CD4-positive, alpha-beta T cell (primary cell): ENCODE measurements at regions not wholly inside any gene's neighbourhood (a gene's known extent, or its start where the extent isn't known, plus 50 kb on each side); places are given as distances from the start of the nearest gene placed in this dataset.

ENCODE experiments used
- ATAC-seq: fragments of 200-7000 bp; cut with Tn5 transposase; one replicate; pipeline ENCODE4 v1.10.0; 2022; ENCODE audit warnings: mild to moderate bottlenecking; ENCODE audit not compliant: poor library complexity
- CTCF ChIA-PET: fragments of 350-600 bp; sonication (Branson Sonifier 250); formaldehyde crosslinking; loops from one replicate; lab custom pipeline; 2021; ENCODE audit warnings: antibody characterized with exemption, inconsistent platforms; lab: Charles Lee
- POLR2A ChIA-PET: fragments of 350-600 bp; sonication (Branson Sonifier 250); formaldehyde crosslinking; loops from one replicate; lab custom pipeline; 2021; ENCODE audit warnings: antibody characterized with exemption, inconsistent platforms; lab: Charles Lee
- DNase-seq, 14 experiments: peaks; one replicate each; pipeline ENCODE4 v3.0.0-alpha.2; 2013 to 2020; ENCODE audit warnings: mixed read lengths in 2 of 14
- H3K27ac ChIP-seq, 2 donors: one replicate each; pipeline versions ENCODE4 v1.5.1 to v1.7.0; 2013; ENCODE audit warnings: low read length in 2 of 2, low read depth in 1 of 2, mild to moderate bottlenecking in 1 of 2
- H3K27me3 ChIP-seq, 2 experiments: 1 replicate in 1 of 2; 2 replicates in 1 of 2; pipeline versions ENCODE4 v1.6.1 to v1.7.0; 2013; ENCODE audit warnings: low read length in 2 of 2, control low read depth in 1 of 2, mild to moderate bottlenecking in 1 of 2, moderate library complexity in 1 of 2; ENCODE audit not compliant: insufficient read depth in 2 of 2, control insufficient read depth in 1 of 2
- H3K36me3 ChIP-seq: one replicate; pipeline ENCODE4 v1.6.1; 2013; ENCODE audit warnings: low read length, control low read depth; ENCODE audit not compliant: insufficient read depth
- H3K4me1 ChIP-seq: one replicate; pipeline ENCODE4 v1.6.1; 2013; ENCODE audit warnings: low read length, control low read depth; ENCODE audit not compliant: insufficient read depth
- H3K4me3 ChIP-seq: one replicate; pipeline ENCODE4 v1.5.1; 2013; ENCODE audit warnings: mild to moderate bottlenecking, low read length, moderate library complexity
- H3K9me3 ChIP-seq, 2 experiments: 1 replicate in 1 of 2; 2 replicates in 1 of 2; pipeline versions ENCODE4 v1.6.1 to v1.7.0; 2013; ENCODE audit warnings: low read length in 2 of 2, mild to moderate bottlenecking in 2 of 2, control low read depth in 1 of 2, moderate library complexity in 1 of 2; ENCODE audit not compliant: control insufficient read depth in 1 of 2, insufficient read depth in 1 of 2
- H3K27ac Mint-ChIP-seq: one replicate; pipeline ENCODE4 v1.8.0; 2020; ENCODE audit warnings: mixed read lengths
- H3K27me3 Mint-ChIP-seq: one replicate; pipeline ENCODE4 v1.8.0; 2021; ENCODE audit warnings: mixed read lengths
- H3K36me3 Mint-ChIP-seq: one replicate; pipeline ENCODE4 v1.8.0; 2021; ENCODE audit warnings: low read depth, mixed read lengths
- H3K4me1 Mint-ChIP-seq: one replicate; pipeline ENCODE4 v1.8.0; 2021; ENCODE audit warnings: low read depth, mixed read lengths
- H3K4me3 Mint-ChIP-seq: one replicate; pipeline ENCODE4 v1.8.0; 2020; ENCODE audit warnings: mild to moderate bottlenecking, mixed read lengths
- H3K9me3 Mint-ChIP-seq: one replicate; pipeline ENCODE4 v1.8.0; 2020; ENCODE audit warnings: mixed read lengths
- intact Hi-C, 2 experiments: fragments of 100-400 bp; cut with DNase I in 1 of 2; cut with micrococcal nuclease in 1 of 2; formaldehyde crosslinking; loops; one replicate each; pipeline versions ENCODE4 v1.15.1 to v1.9.0; 2023 to 2025; cut with DNase I, micrococcal nuclease
- TF ChIP-seq, protein P1 (sequence below): fragments of 200-600 bp; IDR thresholded peaks from one replicate; pipeline ENCODE4 v1.8.0; 2022; ENCODE audit warnings: antibody characterized with exemption, mild to moderate bottlenecking

- Histone ChIP-seq H3K27ac (no peak overlapping the region), H3K36me3 (no peaks in the 10 kb centered on the region), H3K4me1 (no peaks in the 10 kb centered on the region), H3K27me3 (no peaks in the 10 kb centered on the region), H3K4me3 (no peak overlapping the region), H3K9me3 (no peaks in the 10 kb centered on the region)
- H3K4me3 Mint-ChIP-seq = no peak overlapping the region
- H3K9me3 Mint-ChIP-seq = no peaks in the 10 kb centered on the region
- intact Hi-C loops = no loop called here
- ChIA-PET CTCF (no interaction called here), POLR2A (no interaction called here)
- TF ChIP-seq, protein P1, sequence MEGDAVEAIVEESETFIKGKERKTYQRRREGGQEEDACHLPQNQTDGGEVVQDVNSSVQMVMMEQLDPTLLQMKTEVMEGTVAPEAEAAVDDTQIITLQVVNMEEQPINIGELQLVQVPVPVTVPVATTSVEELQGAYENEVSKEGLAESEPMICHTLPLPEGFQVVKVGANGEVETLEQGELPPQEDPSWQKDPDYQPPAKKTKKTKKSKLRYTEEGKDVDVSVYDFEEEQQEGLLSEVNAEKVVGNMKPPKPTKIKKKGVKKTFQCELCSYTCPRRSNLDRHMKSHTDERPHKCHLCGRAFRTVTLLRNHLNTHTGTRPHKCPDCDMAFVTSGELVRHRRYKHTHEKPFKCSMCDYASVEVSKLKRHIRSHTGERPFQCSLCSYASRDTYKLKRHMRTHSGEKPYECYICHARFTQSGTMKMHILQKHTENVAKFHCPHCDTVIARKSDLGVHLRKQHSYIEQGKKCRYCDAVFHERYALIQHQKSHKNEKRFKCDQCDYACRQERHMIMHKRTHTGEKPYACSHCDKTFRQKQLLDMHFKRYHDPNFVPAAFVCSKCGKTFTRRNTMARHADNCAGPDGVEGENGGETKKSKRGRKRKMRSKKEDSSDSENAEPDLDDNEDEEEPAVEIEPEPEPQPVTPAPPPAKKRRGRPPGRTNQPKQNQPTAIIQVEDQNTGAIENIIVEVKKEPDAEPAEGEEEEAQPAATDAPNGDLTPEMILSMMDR = no peak
- H3K4me1 Mint-ChIP-seq = no peaks in the 10 kb centered on the region
- H3K36me3 Mint-ChIP-seq = no peaks in the 10 kb centered on the region
- ATAC-seq = no peak
- peaks cover 23% of the 10 kb centered on the region for H3K27me3 Mint-ChIP-seq
- no peak overlapping the region for H3K27ac Mint-ChIP-seq
- no peak for DNase-seq
Measured at GRCh38 chrX:139211568-139212182, 318.9 kb upstream of the F9 start.

DNA sequence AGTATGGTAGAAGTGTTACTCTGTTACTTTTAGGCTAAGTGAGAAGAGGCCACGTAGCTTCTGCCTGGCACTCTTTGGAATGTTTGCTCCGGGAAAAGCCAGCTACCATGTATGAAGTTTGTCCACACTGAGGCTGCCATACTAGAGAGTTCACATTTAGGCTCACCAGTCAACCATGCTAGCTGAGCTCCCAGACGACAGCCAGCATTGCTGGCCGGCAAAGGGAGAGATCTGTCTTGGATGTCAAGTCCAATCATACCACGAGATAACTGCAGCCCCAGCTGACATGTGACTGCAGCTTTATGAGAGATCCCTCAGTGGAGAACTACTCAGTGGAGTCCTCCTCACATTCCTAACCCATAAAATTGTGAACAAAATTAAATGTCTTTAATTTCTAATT, 321.2 kb upstream of the F9 start:
- H3K27ac Mint-ChIP-seq = no peak overlapping the region
- Histone ChIP-seq H3K27ac (no peak overlapping the region), H3K27me3 (peaks cover 0 to 10% of the 10 kb centered on the region in 2 experiments), H3K4me3 (no peak overlapping the region), H3K36me3 (no peaks in the 10 kb centered on the region), H3K9me3 (no peaks in the 10 kb centered on the region), H3K4me1 (no peaks in the 10 kb centered on the region)
- no peaks in the 10 kb centered on the region for H3K4me1 Mint-ChIP-seq
- DNase-seq = no peak
- POLR2A ChIA-PET = no interaction called here
- CTCF ChIA-PET = no interaction called here
- intact Hi-C loops = no loop called here
- no peak for ATAC-seq
- H3K9me3 Mint-ChIP-seq = no peaks in the 10 kb centered on the region
- H3K4me3 Mint-ChIP-seq = no peak overlapping the region
- H3K27me3 Mint-ChIP-seq = peaks cover 23% of the 10 kb centered on the region
- no peaks in the 10 kb centered on the region for H3K36me3 Mint-ChIP-seq
- TF ChIP-seq, protein P1 = no peak

GRCh38 chrX:139207655-139208054, 322.9 kb upstream of the F9 start:
- no peak overlapping the region for H3K27ac ChIP-seq
- TF ChIP-seq, protein P1 = no peak
- ATAC-seq (no peak), DNase-seq (no peak)
- H3K4me1 Mint-ChIP-seq = no peaks in the 10 kb centered on the region
- POLR2A ChIA-PET = no interaction called here
- peaks cover 0 to 6% of the 10 kb centered on the region in 2 experiments for H3K9me3 ChIP-seq
- intact Hi-C loops = no loop called here
- CTCF ChIA-PET = no interaction called here
- H3K4me3 ChIP-seq = no peak overlapping the region
- H3K27ac Mint-ChIP-seq = no peak overlapping the region
- no peaks in the 10 kb centered on the region for H3K36me3 Mint-ChIP-seq
- H3K9me3 Mint-ChIP-seq = no peaks in the 10 kb centered on the region
- no peaks in the 10 kb centered on the region for H3K36me3 ChIP-seq
- no peak overlapping the region for H3K4me3 Mint-ChIP-seq
- peaks cover 4 to 13% of the 10 kb centered on the region in 2 experiments for H3K27me3 ChIP-seq
- peaks cover 3% of the 10 kb centered on the region for H3K4me1 ChIP-seq
- H3K27me3 Mint-ChIP-seq = peaks cover 27% of the 10 kb centered on the region
